IMR-90 (cell line): ENCODE measurements at regions not wholly inside any gene's neighbourhood (a gene's known extent, or its start where the extent isn't known, plus 50 kb on each side); places are given as distances from the start of the nearest gene placed in this dataset.

Source experiments
- ATAC-seq: fragments of 200-7000 bp; cut with Tn5 transposase; 2 replicates; pipeline ENCODE4 v1.9.1; 2020; ENCODE audit warnings: low read depth, mild to moderate bottlenecking, moderate library complexity
- BruUV-seq: library from RNA; stranded (reverse); fragments of 400-500 nt; replicated peaks from 2 replicates; lab custom pipeline; 2021; lab: Mats Ljungman, UMichigan
- CTCF ChIA-PET: fragments of 300-600 bp; formaldehyde crosslinking; extraction: SDS; loops from one replicate; lab custom pipeline; 2021; ENCODE audit warnings: antibody characterized with exemption; lab: Yijun Ruan, JAX
- POLR2A ChIA-PET: fragments of 300-600 bp; sonication (Branson Sonifier 250); formaldehyde crosslinking; loops from one replicate; lab custom pipeline; 2022; ENCODE audit warnings: antibody characterized with exemption; ENCODE audit not compliant: unreplicated experiment; lab: Charles Lee
- DNase-seq: peaks from one replicate; pipeline ENCODE4 v3.0.0; 2013
- H2AFZ ChIP-seq: replicated peaks from 2 replicates; pipeline ENCODE3; 2013; ENCODE audit warnings: low read length, mild to moderate bottlenecking; ENCODE audit not compliant: poor library complexity
- H2AK5ac ChIP-seq: 2 replicates; pipeline ENCODE4 v1.6.1; 2013; ENCODE audit warnings: low read depth, low read length, inconsistent platforms
- H2AK9ac ChIP-seq: replicated peaks from 2 replicates; pipeline ENCODE3; 2013; ENCODE audit warnings: mild to moderate bottlenecking, low read depth, low read length, moderate library complexity; ENCODE audit not compliant: poor library complexity
- H2BK120ac ChIP-seq: 2 replicates; pipeline ENCODE4 v1.6.1; 2013; ENCODE audit warnings: low read depth, low read length, inconsistent platforms
- H2BK15ac ChIP-seq: 3 replicates; pipeline ENCODE4 v1.6.1; 2013; ENCODE audit warnings: low read depth, low read length, inconsistent platforms
- H2BK20ac ChIP-seq: 2 replicates; pipeline ENCODE4 v1.6.1; 2013; ENCODE audit warnings: low read depth, mild to moderate bottlenecking, inconsistent platforms, low read length, moderate library complexity
- H2BK5ac ChIP-seq: 2 replicates; pipeline ENCODE4 v1.6.1; 2013; ENCODE audit warnings: mild to moderate bottlenecking, low read depth, low read length, inconsistent platforms; ENCODE audit not compliant: poor library complexity, severe bottlenecking
- H3K14ac ChIP-seq: replicated peaks from 2 replicates; pipeline ENCODE4 v1.6.1; 2013; ENCODE audit warnings: low read depth, low read length, inconsistent platforms
- H3K18ac ChIP-seq: 2 replicates; pipeline ENCODE4 v1.6.1; 2013; ENCODE audit warnings: low read depth, low read length, control low read depth
- H3K23ac ChIP-seq: 2 replicates; pipeline ENCODE4 v1.6.1; 2013; ENCODE audit warnings: low read depth, low read length, inconsistent platforms
- H3K27ac ChIP-seq: 2 replicates; pipeline ENCODE4 v1.5.1; 2013; ENCODE audit warnings: mild to moderate bottlenecking, control low read depth, low read length; ENCODE audit not compliant: insufficient read depth
- H3K27me3 ChIP-seq: 2 replicates; pipeline ENCODE4 v1.6.1; 2013; ENCODE audit warnings: low read length; ENCODE audit not compliant: control insufficient read depth, insufficient read depth
- H3K36me3 ChIP-seq: 2 replicates; pipeline ENCODE4 v1.6.1; 2013; ENCODE audit warnings: low read length, mixed read lengths; ENCODE audit not compliant: control insufficient read depth, insufficient read depth
- H3K4ac ChIP-seq: 2 replicates; pipeline ENCODE4 v1.6.1; 2013; ENCODE audit warnings: low read depth, low read length, inconsistent platforms
- H3K4me1 ChIP-seq: 2 replicates; pipeline ENCODE4 v1.6.1; 2013; ENCODE audit warnings: low read length, mixed read lengths; ENCODE audit not compliant: control insufficient read depth, insufficient read depth
- H3K4me2 ChIP-seq: 2 replicates; pipeline ENCODE4 v1.6.1; 2013; ENCODE audit warnings: low read depth, mild to moderate bottlenecking, control low read depth, low read length, moderate library complexity
- H3K4me3 ChIP-seq: 2 replicates; pipeline ENCODE4 v1.5.1; 2013; ENCODE audit warnings: low read depth, mild to moderate bottlenecking, control low read depth, low read length, moderate library complexity; ENCODE audit not compliant: insufficient read depth
- H3K56ac ChIP-seq: 2 replicates; pipeline ENCODE4 v1.6.1; 2013; ENCODE audit warnings: low read length, inconsistent platforms; ENCODE audit not compliant: insufficient read depth; ENCODE audit errors: extremely low read depth
- H3K79me1 ChIP-seq, 2 experiments: 2 replicates each; pipeline ENCODE4 v1.6.1; 2013; ENCODE audit warnings: low read length in 2 of 2, inconsistent platforms in 1 of 2, low read depth in 1 of 2
- H3K9ac ChIP-seq: 2 replicates; pipeline ENCODE4 v1.6.1; 2013; ENCODE audit warnings: low read depth, low read length, control low read depth
- H3K9me1 ChIP-seq: 2 replicates; pipeline ENCODE4 v1.6.1; 2013; ENCODE audit warnings: low read length, inconsistent platforms; ENCODE audit not compliant: insufficient read depth
- H3K9me3 ChIP-seq: 2 replicates; pipeline ENCODE4 v1.6.1; 2013; ENCODE audit warnings: low read length; ENCODE audit not compliant: control insufficient read depth, insufficient read depth
- H4K20me1 ChIP-seq: 2 replicates; pipeline ENCODE4 v1.6.1; 2013; ENCODE audit warnings: low read length, inconsistent platforms; ENCODE audit not compliant: insufficient read depth
- H4K5ac ChIP-seq: 2 replicates; pipeline ENCODE4 v1.6.1; 2013; ENCODE audit warnings: mild to moderate bottlenecking, low read depth, low read length, control low read depth
- H4K8ac ChIP-seq, 2 experiments: 2 replicates each; pipeline ENCODE4 v1.6.1; 2013; ENCODE audit warnings: low read depth in 2 of 2, low read length in 2 of 2, control low read depth in 1 of 2, inconsistent platforms in 1 of 2
- H4K91ac ChIP-seq: 2 replicates; pipeline ENCODE4 v1.6.1; 2013; ENCODE audit warnings: low read depth, low read length, inconsistent platforms; ENCODE audit not compliant: insufficient read depth
- BHLHE40 ChIP-seq: fragments of 150-350 bp; IDR thresholded peaks from 2 replicates; pipeline ENCODE4 v1.6.1; 2016; ENCODE audit warnings: mild to moderate bottlenecking, low read depth, low read length
- CEBPB ChIP-seq: IDR thresholded peaks from 2 replicates; pipeline ENCODE4 v1.6.1; 2012; ENCODE audit warnings: low read depth, low read length, improper control_type of control experiment
- CHD1 ChIP-seq: IDR thresholded peaks from 2 replicates; pipeline ENCODE4 v1.6.1; 2012; ENCODE audit warnings: low read depth, low read length, improper control_type of control experiment
- CTCF ChIP-seq: conservative IDR thresholded peaks from 2 replicates; pipeline ENCODE4 v1.5.1; 2012; ENCODE audit warnings: mild to moderate bottlenecking, low read depth, low read length, improper control_type of control experiment
- FOS ChIP-seq: fragments of 150-350 bp; IDR thresholded peaks from 2 replicates; pipeline ENCODE4 v1.6.1; 2016; ENCODE audit warnings: low read depth, low read length
- MAFK ChIP-seq: IDR thresholded peaks from 2 replicates; pipeline ENCODE4 v1.6.1; 2012; ENCODE audit warnings: low read depth, low read length, improper control_type of control experiment
- MAZ ChIP-seq: IDR thresholded peaks from 2 replicates; pipeline ENCODE4 v1.6.1; 2012; ENCODE audit warnings: low read depth, mild to moderate bottlenecking, low read length, improper control_type of control experiment, moderate library complexity, borderline replicate concordance
- MXI1 ChIP-seq: IDR thresholded peaks from 2 replicates; pipeline ENCODE4 v1.6.1; 2012; ENCODE audit warnings: low read depth, mild to moderate bottlenecking, low read length, moderate library complexity, borderline replicate concordance
- NFE2L2 ChIP-seq: fragments of 150-350 bp; IDR thresholded peaks from 2 replicates; pipeline ENCODE4 v1.6.1; 2016; ENCODE audit warnings: low read depth, mild to moderate bottlenecking, low read length
- POLR2A ChIP-seq: IDR thresholded peaks from 2 replicates; pipeline ENCODE4 v1.6.1; 2012; ENCODE audit warnings: mild to moderate bottlenecking, low read depth, low read length
- RAD21 ChIP-seq: IDR thresholded peaks from 2 replicates; pipeline ENCODE4 v1.6.1; 2012; ENCODE audit warnings: low read length, improper control_type of control experiment
- RCOR1 ChIP-seq: IDR thresholded peaks from 2 replicates; pipeline ENCODE4 v1.6.1; 2012; ENCODE audit warnings: mild to moderate bottlenecking, low read length, improper control_type of control experiment; ENCODE audit not compliant: insufficient replicate concordance
- RFX5 ChIP-seq: IDR thresholded peaks from 2 replicates; pipeline ENCODE4 v1.8.0; 2012; ENCODE audit warnings: low read depth, mild to moderate bottlenecking, low read length, moderate library complexity
- SMC3 ChIP-seq: fragments of 150-350 bp; IDR thresholded peaks from 2 replicates; pipeline ENCODE4 v1.6.1; 2016; ENCODE audit warnings: low read depth, mild to moderate bottlenecking, antibody characterized with exemption, low read length, moderate library complexity
- WGBS, 2 experiments: methylation state at CpG; one replicate each; pipeline versions ENCODE4 v1.1.5 to v1.1.7; 2013; ENCODE audit warnings: missing lambda C conversion rate in 2 of 2; ENCODE audit not compliant: insufficient read length in 1 of 2; ENCODE audit errors: extremely low coverage in 2 of 2; 5-methylcytosine and 5-hydroxymethylcytosine counted together
- dilution Hi-C: fragments of 300-500 bp; cut with HindIII; formaldehyde crosslinking; loops from one replicate; pipeline ENCODE4 v1.14.3; 2018; ENCODE audit warnings: low sequenced_read_pairs; ENCODE audit not compliant: unreplicated experiment
- in situ Hi-C: fragments of 300-500 bp; cut with MboI; formaldehyde crosslinking; loops from 3 replicates; pipeline ENCODE4 v1.14.3; 2019; ENCODE audit warnings: low sequenced_read_pairs, inconsistent platforms, mixed read lengths
- intact Hi-C: fragments of 100-400 bp; cut with micrococcal nuclease; formaldehyde crosslinking; loops from 2 replicates; pipeline ENCODE4 v1.10.0; 2022
- TF ChIP-seq, protein P1 (sequence below): fragments of 150-350 bp; IDR thresholded peaks from 2 replicates; pipeline ENCODE4 v1.6.1; 2016; ENCODE audit warnings: low read depth, mild to moderate bottlenecking, low read length, moderate library complexity, borderline replicate concordance
- TF ChIP-seq, protein P2 (sequence below): fragments of 150-350 bp; IDR thresholded peaks from 2 replicates; pipeline ENCODE4 v1.6.1; 2017; ENCODE audit warnings: mild to moderate bottlenecking, antibody characterized with exemption, low read length, low read depth

GRCh38 chr5:5783021-5783420 lies 360.5 kb downstream of the ICE1 start:
- Histone ChIP-seq H3K4me1 (no peaks in the 10 kb centered on the region), H3K18ac (no peak overlapping the region), H3K27me3 (no peaks in the 10 kb centered on the region), H3K56ac (no peak overlapping the region), H4K91ac (no peak overlapping the region), H2BK120ac (no peak overlapping the region), H3K4me3 (no peak overlapping the region), H3K9ac (no peak overlapping the region), H3K4me2 (no peak overlapping the region), H2BK20ac (no peak overlapping the region), H4K20me1 (no peaks in the 10 kb centered on the region), H4K8ac (no peak overlapping the region), H3K27ac (no peak overlapping the region), H3K9me1 (no peaks in the 10 kb centered on the region), H3K23ac (no peak overlapping the region), H3K4ac (no peak overlapping the region), H2BK15ac (no peak overlapping the region), H2AK9ac (no peak overlapping the region), H3K9me3 (peaks cover 2% of the 10 kb centered on the region), H4K5ac (no peak overlapping the region), H2AFZ (no peak overlapping the region), H2BK5ac (no peak overlapping the region), H2AK5ac (no peak overlapping the region), H3K79me1 (no peaks in the 10 kb centered on the region), H3K36me3 (no peaks in the 10 kb centered on the region), H3K14ac (no peak overlapping the region)
- CTCF ChIA-PET, result no interaction called here
- in situ Hi-C loops, result no loop called here
- WGBS, 2 experiments, result 60% methylated on average over 1 of the region's 2 CpGs; no CpG with 5 or more reads in 1 of the 2 experiments
- DNase-seq, result no peak
- POLR2A ChIA-PET, result no interaction called here
- intact Hi-C loops, result loop anchor here (10.0 kb wide), 1 partner anchor 1148 kb away; no protein-coding TSS in a partner anchor
- no peak for TF ChIP-seq RFX5
- no peak for TF ChIP-seq MAZ
- no peak for TF ChIP-seq CHD1
- TF ChIP-seq, protein P1, sequence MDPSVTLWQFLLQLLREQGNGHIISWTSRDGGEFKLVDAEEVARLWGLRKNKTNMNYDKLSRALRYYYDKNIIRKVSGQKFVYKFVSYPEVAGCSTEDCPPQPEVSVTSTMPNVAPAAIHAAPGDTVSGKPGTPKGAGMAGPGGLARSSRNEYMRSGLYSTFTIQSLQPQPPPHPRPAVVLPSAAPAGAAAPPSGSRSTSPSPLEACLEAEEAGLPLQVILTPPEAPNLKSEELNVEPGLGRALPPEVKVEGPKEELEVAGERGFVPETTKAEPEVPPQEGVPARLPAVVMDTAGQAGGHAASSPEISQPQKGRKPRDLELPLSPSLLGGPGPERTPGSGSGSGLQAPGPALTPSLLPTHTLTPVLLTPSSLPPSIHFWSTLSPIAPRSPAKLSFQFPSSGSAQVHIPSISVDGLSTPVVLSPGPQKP, result no peak
- TF ChIP-seq, protein P2, sequence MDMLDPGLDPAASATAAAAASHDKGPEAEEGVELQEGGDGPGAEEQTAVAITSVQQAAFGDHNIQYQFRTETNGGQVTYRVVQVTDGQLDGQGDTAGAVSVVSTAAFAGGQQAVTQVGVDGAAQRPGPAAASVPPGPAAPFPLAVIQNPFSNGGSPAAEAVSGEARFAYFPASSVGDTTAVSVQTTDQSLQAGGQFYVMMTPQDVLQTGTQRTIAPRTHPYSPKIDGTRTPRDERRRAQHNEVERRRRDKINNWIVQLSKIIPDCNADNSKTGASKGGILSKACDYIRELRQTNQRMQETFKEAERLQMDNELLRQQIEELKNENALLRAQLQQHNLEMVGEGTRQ, result no peak
- TF ChIP-seq CEBPB, result no peak
- no peak for TF ChIP-seq POLR2A
- TF ChIP-seq MAFK, result no peak
- no peak for TF ChIP-seq MXI1
- TF ChIP-seq SMC3, result no peak
- no peak for TF ChIP-seq RAD21
- TF ChIP-seq FOS, result no peak
- TF ChIP-seq RCOR1, result no peak
- TF ChIP-seq NFE2L2, result no peak
- TF ChIP-seq BHLHE40, result no peak
- no peak for TF ChIP-seq CTCF
- BruUV-seq, result no TSS peak
- dilution Hi-C loops, result no loop called here
- ATAC-seq, result no peak
